Fibroblast of lung (primary cell): ENCODE measurements at regions not wholly inside any gene's neighbourhood (a gene's known extent, or its start where the extent isn't known, plus 50 kb on each side); places are given as distances from the start of the nearest gene placed in this dataset.

ENCODE experiments used
- DNase-seq, 2 donors: peaks; one replicate each; pipeline versions ENCODE4 v3.0.0 to v3.0.0-alpha.2; 2010; ENCODE audit warnings: low read depth in 2 of 2
- H2AFZ ChIP-seq: 2 replicates; pipeline ENCODE4 v1.5.1; 2012; ENCODE audit warnings: low read length, control low read depth, inconsistent platforms
- H3K27ac ChIP-seq: 2 replicates; pipeline ENCODE4 v1.5.1; 2011; ENCODE audit warnings: low read length, control low read depth; ENCODE audit not compliant: insufficient read depth
- H3K27me3 ChIP-seq: 2 replicates; pipeline ENCODE4 v1.5.1; 2011; ENCODE audit warnings: mild to moderate bottlenecking, low read length; ENCODE audit not compliant: control insufficient read depth, insufficient read depth
- H3K36me3 ChIP-seq: 2 replicates; pipeline ENCODE4 v1.5.1; 2011; ENCODE audit warnings: low read length; ENCODE audit not compliant: control insufficient read depth, insufficient read depth
- H3K4me1 ChIP-seq: 2 replicates; pipeline ENCODE4 v1.5.1; 2011; ENCODE audit warnings: low read length; ENCODE audit not compliant: control insufficient read depth, insufficient read depth; ENCODE audit errors: extremely low read depth
- H3K4me2 ChIP-seq: 2 replicates; pipeline ENCODE4 v1.5.1; 2011; ENCODE audit warnings: low read length, control low read depth; ENCODE audit not compliant: insufficient read depth; ENCODE audit errors: extremely low read depth
- H3K4me3 ChIP-seq, 4 experiments: fragments of 200-600 bp in 1 of 4; sonication (generic) in 1 of 4; replicated peaks in 1 of 4; 2 replicates each; pipeline ENCODE4 v1.5.1; 2011 to 2016; ENCODE audit warnings: low read length in 4 of 4, low read depth in 3 of 4, mild to moderate bottlenecking in 3 of 4, control low read depth in 2 of 4, inconsistent platforms in 1 of 4, mixed read lengths in 1 of 4; ENCODE audit not compliant: insufficient read depth in 1 of 4; ENCODE audit errors: control extremely low read depth in 1 of 4
- H3K79me2 ChIP-seq: 2 replicates; pipeline ENCODE4 v1.5.1; 2012; ENCODE audit warnings: mild to moderate bottlenecking, low read length, inconsistent platforms; ENCODE audit not compliant: control insufficient read depth, insufficient read depth
- H3K9ac ChIP-seq: 2 replicates; pipeline ENCODE4 v1.5.1; 2011; ENCODE audit warnings: mild to moderate bottlenecking, low read length, control low read depth; ENCODE audit not compliant: insufficient read depth
- H3K9me3 ChIP-seq: 2 replicates; pipeline ENCODE4 v1.5.1; 2012; ENCODE audit warnings: low read depth, low read length; ENCODE audit not compliant: control insufficient read depth, insufficient read depth
- H4K20me1 ChIP-seq: 2 replicates; pipeline ENCODE4 v1.5.1; 2011; ENCODE audit warnings: low read length; ENCODE audit not compliant: control insufficient read depth, insufficient read depth; ENCODE audit errors: extremely low read depth
- EZH2 ChIP-seq: IDR thresholded peaks from 2 replicates; pipeline ENCODE4 v1.5.1; 2012; ENCODE audit warnings: low read length, control low read depth, mild to moderate bottlenecking; ENCODE audit errors: missing control alignments
- TF ChIP-seq, protein P1 (sequence below), 2 donors: IDR thresholded peaks in 1 of 2; conservative IDR thresholded peaks in 1 of 2; 1 replicate in 1 of 2; 2 replicates in 1 of 2; pipeline ENCODE4 v1.5.1; 2011 to 2012; ENCODE audit warnings: low read length in 2 of 2, control low read depth in 1 of 2, inconsistent platforms in 1 of 2, low read depth in 1 of 2, mild to moderate bottlenecking in 1 of 2

DNA sequence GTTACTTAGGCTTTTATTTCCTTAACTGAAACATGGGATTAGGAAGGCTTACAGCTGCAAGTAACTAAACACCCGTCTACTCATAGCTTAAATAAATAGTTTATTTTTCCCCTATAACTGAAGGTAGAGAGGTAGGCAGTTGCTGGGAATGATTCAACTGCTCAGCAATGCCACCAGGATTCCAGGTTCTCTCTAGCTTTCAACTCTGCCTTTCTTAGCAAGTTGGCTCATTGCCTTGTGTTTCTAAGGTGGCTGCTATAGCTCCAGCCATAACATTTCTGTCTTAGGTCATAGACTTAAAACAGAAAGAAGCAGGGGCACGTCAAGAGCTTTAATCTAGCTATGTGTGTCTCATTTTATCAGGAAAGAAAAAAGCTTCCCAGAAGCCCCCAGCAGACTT, 103.7 kb upstream of the MDM1 start:
- Histone ChIP-seq H3K36me3 (no peaks in the 10 kb centered on the region), H3K9me3 (no peaks in the 10 kb centered on the region), H2AFZ (no peak overlapping the region), H3K27me3 (no peaks in the 10 kb centered on the region), H3K4me1 (no peaks in the 10 kb centered on the region), H3K4me2 (no peak overlapping the region), H3K79me2 (no peaks in the 10 kb centered on the region), H4K20me1 (no peaks in the 10 kb centered on the region), H3K4me3 (no peak overlapping the region), H3K27ac (no peak overlapping the region), H3K9ac (no peak overlapping the region)
- DNase-seq = peak in 1 of 2 donors; percentile 90
- TF ChIP-seq EZH2 = no peak
- TF ChIP-seq, protein P1, sequence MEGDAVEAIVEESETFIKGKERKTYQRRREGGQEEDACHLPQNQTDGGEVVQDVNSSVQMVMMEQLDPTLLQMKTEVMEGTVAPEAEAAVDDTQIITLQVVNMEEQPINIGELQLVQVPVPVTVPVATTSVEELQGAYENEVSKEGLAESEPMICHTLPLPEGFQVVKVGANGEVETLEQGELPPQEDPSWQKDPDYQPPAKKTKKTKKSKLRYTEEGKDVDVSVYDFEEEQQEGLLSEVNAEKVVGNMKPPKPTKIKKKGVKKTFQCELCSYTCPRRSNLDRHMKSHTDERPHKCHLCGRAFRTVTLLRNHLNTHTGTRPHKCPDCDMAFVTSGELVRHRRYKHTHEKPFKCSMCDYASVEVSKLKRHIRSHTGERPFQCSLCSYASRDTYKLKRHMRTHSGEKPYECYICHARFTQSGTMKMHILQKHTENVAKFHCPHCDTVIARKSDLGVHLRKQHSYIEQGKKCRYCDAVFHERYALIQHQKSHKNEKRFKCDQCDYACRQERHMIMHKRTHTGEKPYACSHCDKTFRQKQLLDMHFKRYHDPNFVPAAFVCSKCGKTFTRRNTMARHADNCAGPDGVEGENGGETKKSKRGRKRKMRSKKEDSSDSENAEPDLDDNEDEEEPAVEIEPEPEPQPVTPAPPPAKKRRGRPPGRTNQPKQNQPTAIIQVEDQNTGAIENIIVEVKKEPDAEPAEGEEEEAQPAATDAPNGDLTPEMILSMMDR (conservative IDR thresholded peaks at IDR 0.05 in 1 of 2, IDR thresholded peaks at IDR 0.05 in 1 of 2; ENCODE audit: low read depth in 1 of 2, low read length in 2 of 2) = no peak

DNA sequence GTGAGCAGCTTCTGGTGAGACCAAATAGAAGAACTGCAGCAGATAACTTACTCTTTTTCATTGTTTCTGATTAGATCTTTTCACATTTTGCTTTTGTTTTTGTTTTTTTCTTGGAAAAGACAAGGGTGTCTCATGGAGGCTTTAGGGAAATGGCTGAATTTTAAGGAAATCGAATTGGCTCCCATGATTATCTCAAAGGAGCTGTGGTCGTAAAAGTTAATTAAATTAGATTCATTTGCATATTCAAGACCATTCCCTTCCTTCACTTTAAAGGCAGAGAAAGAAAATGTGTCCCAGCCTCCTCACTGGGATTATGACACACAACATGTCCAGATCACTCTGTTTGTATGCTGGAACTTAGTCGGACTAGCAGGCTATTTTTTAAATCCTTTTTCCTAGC, 106.4 kb upstream of the MDM1 start:
- H4K20me1 ChIP-seq = no peaks in the 10 kb centered on the region
- TF ChIP-seq EZH2 = no peak
- TF ChIP-seq, protein P1 (conservative IDR thresholded peaks at IDR 0.05 in 1 of 2, IDR thresholded peaks at IDR 0.05 in 1 of 2; ENCODE audit: low read depth in 1 of 2, low read length in 2 of 2) = no peak
- H3K4me3 ChIP-seq = no peak overlapping the region
- H3K27me3 ChIP-seq = no peaks in the 10 kb centered on the region
- H3K4me2 ChIP-seq = no peak overlapping the region
- no peak overlapping the region for H3K27ac ChIP-seq
- no peaks in the 10 kb centered on the region for H3K79me2 ChIP-seq
- H3K9me3 ChIP-seq = no peaks in the 10 kb centered on the region
- no peaks in the 10 kb centered on the region for H3K4me1 ChIP-seq
- H2AFZ ChIP-seq = no peak overlapping the region
- H3K36me3 ChIP-seq = no peaks in the 10 kb centered on the region
- H3K9ac ChIP-seq = no peak overlapping the region
- no peak for DNase-seq

DNA sequence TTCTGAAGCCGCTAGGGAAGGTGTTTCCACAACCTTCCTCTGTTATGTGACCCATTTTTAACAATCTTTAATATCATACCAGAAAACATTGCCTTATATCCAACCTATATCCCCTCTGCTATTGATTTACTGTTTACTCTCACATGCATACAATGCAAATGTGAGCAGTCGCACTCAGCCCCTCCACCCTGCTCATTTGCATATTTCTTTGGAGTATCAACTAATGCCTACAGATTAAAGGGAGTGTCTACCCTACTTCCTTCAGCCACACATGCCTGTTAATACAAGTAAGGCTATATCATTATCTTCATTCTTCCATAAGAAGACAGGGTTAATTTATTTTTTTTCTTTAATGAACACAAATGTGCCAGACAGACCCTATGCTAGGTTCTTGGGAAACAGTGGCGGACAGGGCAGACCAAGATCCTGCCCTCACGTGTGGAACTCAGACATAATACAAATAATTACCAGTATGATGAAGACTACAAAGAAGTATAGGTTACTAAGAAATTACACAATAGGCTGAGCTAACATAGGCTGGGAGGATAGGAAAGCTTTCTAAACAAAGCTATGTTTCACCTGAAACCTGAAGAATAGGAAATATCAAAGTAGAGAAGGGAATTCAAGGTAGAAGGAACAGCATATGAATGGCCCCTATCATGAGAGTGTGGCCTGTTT, 107.3 kb upstream of the MDM1 start:
- Histone ChIP-seq H3K79me2 (no peaks in the 10 kb centered on the region), H3K9ac (no peak overlapping the region), H3K9me3 (no peaks in the 10 kb centered on the region), H3K27ac (no peak overlapping the region), H3K27me3 (no peaks in the 10 kb centered on the region), H3K4me3 (no peak overlapping the region), H2AFZ (no peak overlapping the region), H3K36me3 (no peaks in the 10 kb centered on the region), H3K4me1 (no peaks in the 10 kb centered on the region), H4K20me1 (no peaks in the 10 kb centered on the region), H3K4me2 (no peak overlapping the region)
- TF ChIP-seq, protein P1 (conservative IDR thresholded peaks at IDR 0.05 in 1 of 2, IDR thresholded peaks at IDR 0.05 in 1 of 2; ENCODE audit: low read depth in 1 of 2, low read length in 2 of 2) = no peak
- no peak for TF ChIP-seq EZH2
- no peak for DNase-seq
